WTC11 (cell line): ENCODE measurements at regions not wholly inside any gene's neighbourhood (a gene's known extent, or its start where the extent isn't known, plus 50 kb on each side); places are given as distances from the start of the nearest gene placed in this dataset.

Source experiments
- CTCF ChIP-seq: fragments of 200-600 bp; IDR thresholded peaks from 2 replicates; pipeline ENCODE4 v1.8.0; 2022; ENCODE audit warnings: antibody characterized with exemption
- IRF1 ChIP-seq: sonication (generic); formaldehyde crosslinking; IDR thresholded peaks from 2 replicates; pipeline ENCODE4 v1.8.0; 2023; ENCODE audit warnings: missing genetic modification reagents
- NR3C1 ChIP-seq: sonication (generic); formaldehyde crosslinking; conservative IDR thresholded peaks from 2 replicates; pipeline ENCODE4 v1.8.1; 2023; ENCODE audit warnings: low read depth, mild to moderate bottlenecking, missing genetic modification reagents
- ZMAT4 ChIP-seq: fragments of 250-450 bp; sonication (Bioruptor Pico); IDR thresholded peaks from 2 replicates; pipeline ENCODE4 v1.9.0; 2021; ENCODE audit warnings: mild to moderate bottlenecking
- TF ChIP-seq, protein P1 (sequence below): sonication (generic); formaldehyde crosslinking; IDR thresholded peaks from 2 replicates; pipeline ENCODE4 v1.8.1; 2022; ENCODE audit warnings: missing genetic modification reagents, borderline replicate concordance

DNA sequence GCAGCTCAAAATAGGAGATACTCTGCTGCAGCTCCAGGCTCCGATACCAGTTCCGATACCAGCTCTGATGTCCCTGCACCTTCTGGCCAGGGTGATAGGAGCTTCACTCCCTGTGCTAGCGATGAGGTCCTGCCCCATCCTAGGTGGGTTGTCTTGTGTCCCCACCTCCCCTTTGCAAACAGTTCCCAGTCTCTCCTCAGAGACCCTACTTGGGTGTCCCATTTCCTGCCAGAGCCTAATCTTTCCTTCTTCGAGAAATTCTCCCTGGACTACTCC lies 62.7 kb upstream of the NANOS1 start:
- TF ChIP-seq ZMAT4 (CRISPR knock-in tag): no peak
- TF ChIP-seq NR3C1 (CRISPR knock-in tag): no peak
- no peak for TF ChIP-seq CTCF
- TF ChIP-seq, protein P1, sequence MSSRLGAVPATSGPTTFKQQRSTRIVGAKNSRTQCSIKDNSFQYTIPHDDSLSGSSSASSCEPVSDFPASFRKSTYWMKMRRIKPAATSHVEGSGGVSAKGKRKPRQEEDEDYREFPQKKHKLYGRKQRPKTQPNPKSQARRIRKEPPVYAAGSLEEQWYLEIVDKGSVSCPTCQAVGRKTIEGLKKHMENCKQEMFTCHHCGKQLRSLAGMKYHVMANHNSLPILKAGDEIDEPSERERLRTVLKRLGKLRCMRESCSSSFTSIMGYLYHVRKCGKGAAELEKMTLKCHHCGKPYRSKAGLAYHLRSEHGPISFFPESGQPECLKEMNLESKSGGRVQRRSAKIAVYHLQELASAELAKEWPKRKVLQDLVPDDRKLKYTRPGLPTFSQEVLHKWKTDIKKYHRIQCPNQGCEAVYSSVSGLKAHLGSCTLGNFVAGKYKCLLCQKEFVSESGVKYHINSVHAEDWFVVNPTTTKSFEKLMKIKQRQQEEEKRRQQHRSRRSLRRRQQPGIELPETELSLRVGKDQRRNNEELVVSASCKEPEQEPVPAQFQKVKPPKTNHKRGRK (CRISPR knock-in tag): no peak
- no peak for TF ChIP-seq IRF1 (CRISPR knock-in tag)
